ENCODE measurements at regions not wholly inside any gene's neighbourhood (a gene's known extent, or its start where the extent isn't known, plus 50 kb on each side); places are given as distances from the start of the nearest gene placed in this dataset.

DNA sequence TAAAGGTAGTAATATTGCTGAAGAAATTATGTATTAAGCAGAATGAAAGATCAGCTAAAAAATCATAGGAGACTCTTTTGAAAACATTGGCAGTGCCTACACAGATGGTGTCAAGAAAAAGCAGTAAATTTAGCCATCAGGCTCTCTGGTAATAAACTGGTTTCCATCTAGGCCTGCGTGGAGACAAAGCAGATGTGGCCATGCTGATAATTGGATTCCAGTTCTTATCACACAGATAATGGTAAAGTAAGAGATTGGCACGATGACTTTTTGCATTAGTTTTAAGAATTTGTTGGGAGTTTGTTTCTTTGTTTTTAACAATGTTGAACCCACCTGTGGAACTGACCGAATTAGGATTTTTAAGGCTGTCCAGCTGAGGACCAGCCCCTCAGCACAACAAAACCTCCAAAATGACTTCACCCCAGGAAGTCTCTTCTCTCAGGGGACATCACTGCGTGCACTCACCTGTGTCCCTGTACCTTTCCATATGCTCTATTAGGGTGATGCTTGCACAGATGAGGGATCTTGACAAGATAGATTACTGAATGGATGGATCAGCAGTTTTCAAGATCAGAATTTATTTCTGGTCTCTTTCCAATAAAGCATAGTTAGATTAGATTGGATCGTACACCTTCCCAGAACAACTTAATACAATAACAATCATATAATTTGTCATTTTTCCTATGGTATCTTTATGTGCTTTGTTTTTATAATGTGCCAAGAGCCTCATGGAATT, 69.1 kb upstream of the DNAJC10 start:
- TF ChIP-seq, protein P1, sequence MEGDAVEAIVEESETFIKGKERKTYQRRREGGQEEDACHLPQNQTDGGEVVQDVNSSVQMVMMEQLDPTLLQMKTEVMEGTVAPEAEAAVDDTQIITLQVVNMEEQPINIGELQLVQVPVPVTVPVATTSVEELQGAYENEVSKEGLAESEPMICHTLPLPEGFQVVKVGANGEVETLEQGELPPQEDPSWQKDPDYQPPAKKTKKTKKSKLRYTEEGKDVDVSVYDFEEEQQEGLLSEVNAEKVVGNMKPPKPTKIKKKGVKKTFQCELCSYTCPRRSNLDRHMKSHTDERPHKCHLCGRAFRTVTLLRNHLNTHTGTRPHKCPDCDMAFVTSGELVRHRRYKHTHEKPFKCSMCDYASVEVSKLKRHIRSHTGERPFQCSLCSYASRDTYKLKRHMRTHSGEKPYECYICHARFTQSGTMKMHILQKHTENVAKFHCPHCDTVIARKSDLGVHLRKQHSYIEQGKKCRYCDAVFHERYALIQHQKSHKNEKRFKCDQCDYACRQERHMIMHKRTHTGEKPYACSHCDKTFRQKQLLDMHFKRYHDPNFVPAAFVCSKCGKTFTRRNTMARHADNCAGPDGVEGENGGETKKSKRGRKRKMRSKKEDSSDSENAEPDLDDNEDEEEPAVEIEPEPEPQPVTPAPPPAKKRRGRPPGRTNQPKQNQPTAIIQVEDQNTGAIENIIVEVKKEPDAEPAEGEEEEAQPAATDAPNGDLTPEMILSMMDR (IDR thresholded peaks at IDR 0.05), result no peak
- TF ChIP-seq POLR2AphosphoS5 (IDR thresholded peaks at IDR 0.05), result no peak
- no peak for TF ChIP-seq POLR2A (IDR thresholded peaks at IDR 0.05)

Measured in stomach (tissue), 4 donors.